H1 (cell line): ENCODE measurements at regions not wholly inside any gene's neighbourhood (a gene's known extent, or its start where the extent isn't known, plus 50 kb on each side); places are given as distances from the start of the nearest gene placed in this dataset.
"Not testable (repeated sequence)": the region's sequence is repeated elsewhere in the genome, so short reads cannot be mapped to it uniquely, and the experiment has no call there.

Source experiments
- BRCA1 ChIP-seq: IDR thresholded peaks from 2 replicates; pipeline ENCODE4 v1.6.1; 2012; ENCODE audit warnings: low read depth, low read length, improper control_type of control experiment
- CHD1 ChIP-seq: IDR thresholded peaks from 2 replicates; pipeline ENCODE4 v1.6.1; 2012; ENCODE audit warnings: low read depth, low read length, improper control_type of control experiment
- CTCF ChIP-seq, 3 experiments: IDR thresholded peaks; 1 replicate in 2 of 3; 2 replicates in 1 of 3; pipeline versions ENCODE4 v1.5.1 to v1.6.1; 2011; ENCODE audit warnings: low read length in 3 of 3, mild to moderate bottlenecking in 3 of 3, inconsistent platforms in 2 of 3, low read depth in 1 of 3, moderate library complexity in 1 of 3; ENCODE audit not compliant: insufficient read depth in 1 of 3; ENCODE audit errors: control extremely low read depth in 1 of 3
- EP300 ChIP-seq, 2 experiments: IDR thresholded peaks; 1 replicate in 1 of 2; 2 replicates in 1 of 2; pipeline ENCODE4 v1.6.1; 2011 to 2012; ENCODE audit warnings: low read depth in 2 of 2, low read length in 2 of 2, mild to moderate bottlenecking in 2 of 2, borderline replicate concordance in 1 of 2, inconsistent platforms in 1 of 2, moderate library complexity in 1 of 2
- MAFK ChIP-seq: IDR thresholded peaks from 2 replicates; pipeline ENCODE4 v1.6.1; 2012; ENCODE audit warnings: low read depth, mild to moderate bottlenecking, improper control_type of control experiment, low read length
- NRF1 ChIP-seq: IDR thresholded peaks from 2 replicates; pipeline ENCODE4 v1.6.1; 2011; ENCODE audit warnings: mild to moderate bottlenecking, low read depth, low read length, improper control_type of control experiment
- POLR2A ChIP-seq, 2 experiments: IDR thresholded peaks; 1 replicate in 1 of 2; 2 replicates in 1 of 2; pipeline ENCODE4 v1.6.1; 2011; ENCODE audit warnings: low read depth in 2 of 2, low read length in 2 of 2, mild to moderate bottlenecking in 2 of 2; ENCODE audit errors: control extremely low read depth in 1 of 2
- SIX5 ChIP-seq: IDR thresholded peaks from 2 replicates; pipeline ENCODE4 v1.6.1; 2011; ENCODE audit warnings: mild to moderate bottlenecking, low read depth, low read length
- TEAD4 ChIP-seq: IDR thresholded peaks from 2 replicates; pipeline ENCODE4 v1.6.1; 2012; ENCODE audit warnings: low read depth, low read length, inconsistent platforms, mixed read lengths
- TF ChIP-seq, protein P1 (sequence below): IDR thresholded peaks from 2 replicates; pipeline ENCODE4 v1.6.1; 2012; ENCODE audit warnings: low read length, inconsistent platforms

DNA sequence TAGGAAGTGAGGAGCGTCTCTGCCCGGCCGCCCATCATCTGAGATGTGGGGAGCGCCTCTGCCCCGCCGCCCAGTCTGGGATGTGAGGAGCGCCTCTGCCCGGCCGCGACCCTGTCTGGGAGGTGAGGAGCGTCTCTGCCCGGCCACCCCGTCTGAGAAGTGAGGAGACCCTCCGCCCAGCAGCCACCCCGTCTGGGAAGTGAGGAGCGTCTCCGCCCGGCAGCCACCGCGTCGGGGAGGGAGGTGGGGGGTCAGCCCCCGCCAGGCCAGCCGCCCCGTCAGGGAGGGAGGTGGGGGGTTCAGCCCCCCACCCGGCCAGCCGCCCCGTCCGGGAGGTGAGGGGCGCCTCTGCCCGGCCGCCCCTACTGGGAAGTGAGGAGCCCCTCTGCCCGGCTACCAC, 188.9 kb downstream of the SPANXN1 start:
- TF ChIP-seq POLR2A (IDR thresholded peaks at IDR 0.05; ENCODE audit: control extremely low read depth in 1 of 2, low read depth in 2 of 2, low read length in 2 of 2); EP300 (IDR thresholded peaks at IDR 0.05; ENCODE audit: borderline replicate concordance in 1 of 2, low read depth in 2 of 2, low read length in 2 of 2); CTCF (IDR thresholded peaks at IDR 0.05; ENCODE audit: control extremely low read depth in 1 of 3, insufficient read depth in 1 of 3, low read depth in 1 of 3, low read length in 3 of 3); CHD1; NRF1; MAFK; SIX5; BRCA1; TEAD4: not testable (repeated sequence)
- TF ChIP-seq, protein P1, sequence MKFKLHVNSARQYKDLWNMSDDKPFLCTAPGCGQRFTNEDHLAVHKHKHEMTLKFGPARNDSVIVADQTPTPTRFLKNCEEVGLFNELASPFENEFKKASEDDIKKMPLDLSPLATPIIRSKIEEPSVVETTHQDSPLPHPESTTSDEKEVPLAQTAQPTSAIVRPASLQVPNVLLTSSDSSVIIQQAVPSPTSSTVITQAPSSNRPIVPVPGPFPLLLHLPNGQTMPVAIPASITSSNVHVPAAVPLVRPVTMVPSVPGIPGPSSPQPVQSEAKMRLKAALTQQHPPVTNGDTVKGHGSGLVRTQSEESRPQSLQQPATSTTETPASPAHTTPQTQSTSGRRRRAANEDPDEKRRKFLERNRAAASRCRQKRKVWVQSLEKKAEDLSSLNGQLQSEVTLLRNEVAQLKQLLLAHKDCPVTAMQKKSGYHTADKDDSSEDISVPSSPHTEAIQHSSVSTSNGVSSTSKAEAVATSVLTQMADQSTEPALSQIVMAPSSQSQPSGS: not testable (repeated sequence)
